ENCODE measurements at regions not wholly inside any gene's neighbourhood (a gene's known extent, or its start where the extent isn't known, plus 50 kb on each side); places are given as distances from the start of the nearest gene placed in this dataset.

DNA sequence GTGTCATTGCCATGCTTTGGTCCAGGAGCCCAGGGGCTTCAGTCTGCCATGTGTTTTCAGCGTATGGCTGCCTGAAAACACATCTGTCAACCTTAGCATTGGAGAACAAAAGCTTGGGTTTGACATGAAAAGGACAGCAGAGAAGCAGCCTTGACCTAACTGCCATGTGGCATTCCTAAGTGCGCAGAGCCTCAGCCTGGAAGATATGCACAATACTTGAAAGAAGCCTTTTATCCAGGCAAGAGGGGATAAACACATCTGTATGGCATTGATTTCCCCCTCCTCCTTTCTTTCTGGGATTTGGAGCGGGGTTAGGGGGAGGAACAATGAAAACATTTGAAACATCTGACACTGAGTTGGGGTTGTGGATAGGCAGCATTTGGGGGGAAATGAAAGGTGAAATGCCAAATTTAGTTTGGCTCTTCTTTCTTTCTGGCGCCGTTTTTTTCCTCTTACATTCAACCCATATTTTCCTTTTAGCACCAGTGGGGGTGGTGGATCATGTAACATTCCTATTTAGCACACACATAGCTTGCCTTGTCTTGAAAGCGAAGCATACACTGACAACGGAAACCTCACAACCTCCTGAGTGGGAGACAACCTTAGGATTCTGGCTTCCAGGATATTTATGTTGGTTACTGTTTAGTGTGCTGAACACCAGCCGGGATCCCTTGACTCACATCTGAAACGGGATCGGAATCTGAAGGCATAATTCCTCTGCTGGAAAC is 177.0 kb downstream of the C12orf75 start:
- TF ChIP-seq MXI1 (IDR thresholded peaks at IDR 0.05; ENCODE audit: low read depth, low read length) (no peak), HDAC2 (IDR thresholded peaks at IDR 0.05) (no peak), TCF12 (IDR thresholded peaks at IDR 0.05; ENCODE audit: low read depth, low read length) (no peak), POLR2AphosphoS5 (IDR thresholded peaks at IDR 0.05; ENCODE audit: low read length) (no peak), NRF1 (conservative IDR thresholded peaks at IDR 0.05; ENCODE audit: low read depth, low read length) (no peak), EGR1 (IDR thresholded peaks at IDR 0.05; ENCODE audit: borderline replicate concordance in 1 of 2, low read depth in 2 of 2, low read length in 2 of 2) (no peak)
- TF ChIP-seq, protein P1, sequence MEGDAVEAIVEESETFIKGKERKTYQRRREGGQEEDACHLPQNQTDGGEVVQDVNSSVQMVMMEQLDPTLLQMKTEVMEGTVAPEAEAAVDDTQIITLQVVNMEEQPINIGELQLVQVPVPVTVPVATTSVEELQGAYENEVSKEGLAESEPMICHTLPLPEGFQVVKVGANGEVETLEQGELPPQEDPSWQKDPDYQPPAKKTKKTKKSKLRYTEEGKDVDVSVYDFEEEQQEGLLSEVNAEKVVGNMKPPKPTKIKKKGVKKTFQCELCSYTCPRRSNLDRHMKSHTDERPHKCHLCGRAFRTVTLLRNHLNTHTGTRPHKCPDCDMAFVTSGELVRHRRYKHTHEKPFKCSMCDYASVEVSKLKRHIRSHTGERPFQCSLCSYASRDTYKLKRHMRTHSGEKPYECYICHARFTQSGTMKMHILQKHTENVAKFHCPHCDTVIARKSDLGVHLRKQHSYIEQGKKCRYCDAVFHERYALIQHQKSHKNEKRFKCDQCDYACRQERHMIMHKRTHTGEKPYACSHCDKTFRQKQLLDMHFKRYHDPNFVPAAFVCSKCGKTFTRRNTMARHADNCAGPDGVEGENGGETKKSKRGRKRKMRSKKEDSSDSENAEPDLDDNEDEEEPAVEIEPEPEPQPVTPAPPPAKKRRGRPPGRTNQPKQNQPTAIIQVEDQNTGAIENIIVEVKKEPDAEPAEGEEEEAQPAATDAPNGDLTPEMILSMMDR (IDR thresholded peaks at IDR 0.05 in 2 of 3, conservative IDR thresholded peaks at IDR 0.05 in 1 of 3; ENCODE audit: control insufficient read depth in 2 of 3, extremely low read depth in 1 of 3, insufficient read depth in 1 of 3, low read depth in 3 of 3, low read length in 3 of 3), result no peak
- TF ChIP-seq, protein P2, sequence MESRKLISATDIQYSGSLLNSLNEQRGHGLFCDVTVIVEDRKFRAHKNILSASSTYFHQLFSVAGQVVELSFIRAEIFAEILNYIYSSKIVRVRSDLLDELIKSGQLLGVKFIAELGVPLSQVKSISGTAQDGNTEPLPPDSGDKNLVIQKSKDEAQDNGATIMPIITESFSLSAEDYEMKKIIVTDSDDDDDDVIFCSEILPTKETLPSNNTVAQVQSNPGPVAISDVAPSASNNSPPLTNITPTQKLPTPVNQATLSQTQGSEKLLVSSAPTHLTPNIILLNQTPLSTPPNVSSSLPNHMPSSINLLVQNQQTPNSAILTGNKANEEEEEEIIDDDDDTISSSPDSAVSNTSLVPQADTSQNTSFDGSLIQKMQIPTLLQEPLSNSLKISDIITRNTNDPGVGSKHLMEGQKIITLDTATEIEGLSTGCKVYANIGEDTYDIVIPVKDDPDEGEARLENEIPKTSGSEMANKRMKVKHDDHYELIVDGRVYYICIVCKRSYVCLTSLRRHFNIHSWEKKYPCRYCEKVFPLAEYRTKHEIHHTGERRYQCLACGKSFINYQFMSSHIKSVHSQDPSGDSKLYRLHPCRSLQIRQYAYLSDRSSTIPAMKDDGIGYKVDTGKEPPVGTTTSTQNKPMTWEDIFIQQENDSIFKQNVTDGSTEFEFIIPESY (IDR thresholded peaks at IDR 0.05), result no peak
